ENCODE measurements at regions not wholly inside any gene's neighbourhood (a gene's known extent, or its start where the extent isn't known, plus 50 kb on each side); places are given as distances from the start of the nearest gene placed in this dataset.

- TF ChIP-seq CTCF (IDR thresholded peaks at IDR 0.05; ENCODE audit: unreplicated experiment): no peak
- no peak overlapping the region for H3K4me3 Mint-ChIP-seq (ENCODE audit: unreplicated experiment)
These were observed 345.6 kb upstream of the CA10 start for GRCh38 chr17:52504081-52504480.

GRCh38 chr17:52495646-52496045 is 337.1 kb upstream of the CA10 start:
- Mint-ChIP-seq H3K27ac (ENCODE audit: low read depth, unreplicated experiment) (no peak overlapping the region), H3K4me3 (ENCODE audit: unreplicated experiment) (no peak overlapping the region), H3K36me3 (ENCODE audit: insufficient read depth, unreplicated experiment) (no peaks in the 10 kb centered on the region), H3K4me1 (ENCODE audit: insufficient read depth, unreplicated experiment) (no peaks in the 10 kb centered on the region), H3K27me3 (ENCODE audit: insufficient read depth, unreplicated experiment) (peaks cover 48% of the 10 kb centered on the region), H3K9me3 (ENCODE audit: unreplicated experiment) (no peaks in the 10 kb centered on the region)
- DNase-seq (ENCODE audit: unreplicated experiment): no peak
- CTCF ChIA-PET: interaction anchor here (1.0 to 1.8 kb wide), 2 partner anchors 24 to 44 kb away, joined by 4 read pairs; no protein-coding TSS in a partner anchor
- BruUV-seq (replicated peaks): no TSS peak
- no peak for TF ChIP-seq CTCF (IDR thresholded peaks at IDR 0.05; ENCODE audit: unreplicated experiment)
- intact Hi-C loops (cut with micrococcal nuclease): no loop called here
- POLR2A ChIA-PET: no interaction called here

More at GRCh38 chr17:52504081-52504480, 345.6 kb upstream of the CA10 start:
- ChIA-PET CTCF (no interaction called here), POLR2A (interaction anchor here (0.5 to 1.2 kb wide), 3 partner anchors 21 to 176 kb away, joined by 3 to 5 read pairs (median 3); no protein-coding TSS in a partner anchor)
- DNase-seq (ENCODE audit: unreplicated experiment): no peak
- intact Hi-C loops (cut with micrococcal nuclease): no loop called here
- peaks cover 6% of the 10 kb centered on the region for H3K4me1 Mint-ChIP-seq (ENCODE audit: insufficient read depth, unreplicated experiment)
- H3K27me3 Mint-ChIP-seq (ENCODE audit: insufficient read depth, unreplicated experiment): peaks cover 26% of the 10 kb centered on the region
- no peak overlapping the region for H3K27ac Mint-ChIP-seq (ENCODE audit: low read depth, unreplicated experiment)
- no TSS peak for BruUV-seq (replicated peaks)
- no peaks in the 10 kb centered on the region for H3K9me3 Mint-ChIP-seq (ENCODE audit: unreplicated experiment)
- H3K36me3 Mint-ChIP-seq (ENCODE audit: insufficient read depth, unreplicated experiment): no peaks in the 10 kb centered on the region

- no peaks in the 10 kb centered on the region for H3K9me3 Mint-ChIP-seq (ENCODE audit: unreplicated experiment)
- intact Hi-C loops (cut with micrococcal nuclease): no loop called here
- BruUV-seq (replicated peaks): no TSS peak
- no peak for DNase-seq (ENCODE audit: unreplicated experiment)
- H3K27me3 Mint-ChIP-seq (ENCODE audit: insufficient read depth, unreplicated experiment): peaks cover 44% of the 10 kb centered on the region
- no peaks in the 10 kb centered on the region for H3K36me3 Mint-ChIP-seq (ENCODE audit: insufficient read depth, unreplicated experiment)
- H3K27ac Mint-ChIP-seq (ENCODE audit: low read depth, unreplicated experiment): no peak overlapping the region
- TF ChIP-seq CTCF (IDR thresholded peaks at IDR 0.05; ENCODE audit: unreplicated experiment): no peak
- no peak overlapping the region for H3K4me3 Mint-ChIP-seq (ENCODE audit: unreplicated experiment)
- ChIA-PET POLR2A (no interaction called here), CTCF (no interaction called here)
- H3K4me1 Mint-ChIP-seq (ENCODE audit: insufficient read depth, unreplicated experiment): no peaks in the 10 kb centered on the region
These were observed 323.8 kb upstream of the CA10 start for GRCh38 chr17:52482271-52482670.

- POLR2A ChIA-PET: no interaction called here
These were observed 319.5 kb upstream of the CA10 start for GRCh38 chr17:52477824-52478699.

More at GRCh38 chr17:52477824-52478699, 319.5 kb upstream of the CA10 start:
- Mint-ChIP-seq H3K36me3 (ENCODE audit: insufficient read depth, unreplicated experiment) (no peaks in the 10 kb centered on the region), H3K27me3 (ENCODE audit: insufficient read depth, unreplicated experiment) (peaks cover 31% of the 10 kb centered on the region), H3K27ac (ENCODE audit: low read depth, unreplicated experiment) (no peak overlapping the region), H3K9me3 (ENCODE audit: unreplicated experiment) (no peaks in the 10 kb centered on the region), H3K4me1 (ENCODE audit: insufficient read depth, unreplicated experiment) (no peaks in the 10 kb centered on the region), H3K4me3 (ENCODE audit: unreplicated experiment) (no peak overlapping the region)
- intact Hi-C loops (cut with micrococcal nuclease): no loop called here
- no peak for TF ChIP-seq CTCF (IDR thresholded peaks at IDR 0.05; ENCODE audit: unreplicated experiment)
- CTCF ChIA-PET: interaction anchor here (0.7 to 1.0 kb wide), 2 partner anchors 94 to 1242 kb away, joined by 3 to 5 read pairs; no protein-coding TSS in a partner anchor
- BruUV-seq (replicated peaks): no TSS peak
- no peak for DNase-seq (ENCODE audit: unreplicated experiment)
